Fibroblast of villous mesenchyme (primary cell): ENCODE measurements at regions not wholly inside any gene's neighbourhood (a gene's known extent, or its start where the extent isn't known, plus 50 kb on each side); places are given as distances from the start of the nearest gene placed in this dataset.

Source experiments
- DNase-seq: peaks from one replicate; pipeline ENCODE4 v3.0.0-alpha.2; 2010; ENCODE audit warnings: low read depth
- H3K4me3 ChIP-seq: 2 replicates; pipeline ENCODE4 v1.5.1; 2011; ENCODE audit warnings: low read depth, mild to moderate bottlenecking, low read length
- CTCF ChIP-seq: IDR thresholded peaks from 2 replicates; pipeline ENCODE4 v1.5.1; 2012; ENCODE audit warnings: low read depth, mild to moderate bottlenecking, low read length; ENCODE audit not compliant: insufficient read depth

- no peak overlapping the region for H3K4me3 ChIP-seq
- no peak for TF ChIP-seq CTCF
- no peak for DNase-seq
These were observed 61.7 kb upstream of the KLF6 start for GRCh38 chr10:3846736-3847135.

- no peak for TF ChIP-seq CTCF
- H3K4me3 ChIP-seq = no peak overlapping the region
- no peak for DNase-seq
These were observed 59.5 kb upstream of the KLF6 start for GRCh38 chr10:3844491-3845025.

- DNase-seq = no peak
- no peak overlapping the region for H3K4me3 ChIP-seq
- no peak for TF ChIP-seq CTCF
These were observed 53.7 kb upstream of the KLF6 start for GRCh38 chr10:3838460-3839437.

- H3K4me3 ChIP-seq = no peak overlapping the region
- no peak for DNase-seq
- TF ChIP-seq CTCF = no peak
These were observed 52.8 kb upstream of the KLF6 start for GRCh38 chr10:3837647-3838459.

GRCh38 chr10:3836222-3836820, 51.3 kb upstream of the KLF6 start:
- DNase-seq = no peak
- TF ChIP-seq CTCF = no peak
- H3K4me3 ChIP-seq = no peak overlapping the region

- no peak for TF ChIP-seq CTCF
- DNase-seq = no peak
- no peak overlapping the region for H3K4me3 ChIP-seq
These were observed 50.8 kb upstream of the KLF6 start for GRCh38 chr10:3835770-3836169.
